ENCODE measurements at regions not wholly inside any gene's neighbourhood (a gene's known extent, or its start where the extent isn't known, plus 50 kb on each side); places are given as distances from the start of the nearest gene placed in this dataset.

- no peak for DNase-seq (ENCODE audit: low spot score)
- H3K4me3 ChIP-seq = no peak overlapping the region
- H3K27ac ChIP-seq = no peak overlapping the region
- no peak for TF ChIP-seq CTCF (IDR thresholded peaks at IDR 0.05)
Measured at GRCh38 chr1:14260480-14260879, 338.0 kb upstream of the KAZN start.

- Histone ChIP-seq H3K27ac (no peak overlapping the region), H3K4me3 (no peak overlapping the region)
- DNase-seq (ENCODE audit: low spot score) = no peak
- TF ChIP-seq CTCF (IDR thresholded peaks at IDR 0.05) = no peak
Measured at GRCh38 chr1:14261395-14261794, 337.1 kb upstream of the KAZN start.

GRCh38 chr1:14262637-14263036 lies 335.8 kb upstream of the KAZN start:
- H3K27ac ChIP-seq = no peak overlapping the region
- no peak overlapping the region for H3K4me3 ChIP-seq
- no peak for DNase-seq (ENCODE audit: low spot score)
- TF ChIP-seq CTCF (IDR thresholded peaks at IDR 0.05) = no peak

- Histone ChIP-seq H3K27ac (no peak overlapping the region), H3K4me3 (no peak overlapping the region)
- TF ChIP-seq CTCF (IDR thresholded peaks at IDR 0.05) = no peak
- DNase-seq (ENCODE audit: low spot score) = no peak
Measured at GRCh38 chr1:14263225-14263624, 335.3 kb upstream of the KAZN start.

- H3K4me3 ChIP-seq = no peak overlapping the region
- no peak for TF ChIP-seq CTCF (IDR thresholded peaks at IDR 0.05)
- no peak for DNase-seq (ENCODE audit: low spot score)
- no peak overlapping the region for H3K27ac ChIP-seq
Measured at GRCh38 chr1:14263671-14264070, 334.8 kb upstream of the KAZN start.

- H3K27ac ChIP-seq = no peak overlapping the region
- no peak for DNase-seq (ENCODE audit: low spot score)
- TF ChIP-seq CTCF (IDR thresholded peaks at IDR 0.05) = no peak
- H3K4me3 ChIP-seq = no peak overlapping the region
Measured at GRCh38 chr1:14265495-14265894, 333.0 kb upstream of the KAZN start.

- no peak for TF ChIP-seq CTCF (IDR thresholded peaks at IDR 0.05)
- no peak overlapping the region for H3K4me3 ChIP-seq
- no peak overlapping the region for H3K27ac ChIP-seq
- DNase-seq (ENCODE audit: low spot score) = no peak
Measured at GRCh38 chr1:14267991-14268390, 330.5 kb upstream of the KAZN start.
